ENCODE measurements at regions not wholly inside any gene's neighbourhood (a gene's known extent, or its start where the extent isn't known, plus 50 kb on each side); places are given as distances from the start of the nearest gene placed in this dataset.
A peak's percentile ranks its signal among the peaks of the same experiment; 100 is the strongest.

- H4K8ac ChIP-seq (ENCODE audit: extremely low read depth, insufficient read depth, low read length), result no peak overlapping the region
- WGBS, 2 experiments (ENCODE audit: extremely low coverage in 1 of 2, insufficient coverage in 1 of 2, insufficient read length in 1 of 2, insufficient replicate concordance in 2 of 2, low coverage in 1 of 2, low lambda C conversion rate in 2 of 2, missing lambda C conversion rate in 1 of 2), result 98% methylated on average over 2 of the region's 2 CpGs; no CpG with 5 or more reads in 1 of the 2 experiments
Observed at GRCh38 chr12:73817161-73817560, 720.5 kb upstream of the ATXN7L3B start.

More at GRCh38 chr12:73817161-73817560, 720.5 kb upstream of the ATXN7L3B start:
- Histone ChIP-seq H4K20me1 (replicated peaks in 1 of 2; ENCODE audit: control insufficient read depth in 1 of 2, insufficient read depth in 2 of 2, low read length in 2 of 2) (no peaks in the 10 kb centered on the region), H3K27ac (ENCODE audit: low read depth, low read length) (no peak overlapping the region), H3K18ac (ENCODE audit: extremely low read depth, low read length) (no peak overlapping the region), H3K36me3 (ENCODE audit: control insufficient read depth in 2 of 4, insufficient read depth in 4 of 4, low read length in 3 of 4) (no peaks in the 10 kb centered on the region), H3K9me3 (ENCODE audit: insufficient read depth in 2 of 2, low read depth in 1 of 2, low read length in 1 of 2) (peaks cover 0 to 10% of the 10 kb centered on the region in 2 experiments; a peak in 1 of 4 replicates), H3K79me2 (ENCODE audit: control insufficient read depth in 1 of 2, insufficient read depth in 2 of 2, low read length in 2 of 2) (no peaks in the 10 kb centered on the region), H2BK12ac (ENCODE audit: low read depth, low read length) (no peak overlapping the region), H2BK15ac (ENCODE audit: low read length) (no peak overlapping the region), H3K56ac (replicated peaks; ENCODE audit: insufficient read length, low read depth, low read length) (no peak overlapping the region), H2AFZ (ENCODE audit: low read length) (no peak overlapping the region), H4K5ac (ENCODE audit: insufficient read length, low read depth, low read length) (no peak overlapping the region), H4K91ac (replicated peaks; ENCODE audit: insufficient read length, low read length) (no peak overlapping the region), H3K23me2 (ENCODE audit: low read depth, low read length) (no peaks in the 10 kb centered on the region; the same call in 1 of the 2 replicates), H3K4me1 (replicated peaks in 1 of 4; ENCODE audit: control insufficient read depth in 3 of 4, insufficient read depth in 4 of 4, low read length in 3 of 4) (no peaks in the 10 kb centered on the region), H2AK5ac (ENCODE audit: low read depth, low read length) (no peak overlapping the region), H3K9ac (replicated peaks in 1 of 4; ENCODE audit: extremely low read depth in 1 of 4, low read depth in 3 of 4, low read length in 3 of 4) (no peak overlapping the region), H2BK5ac (ENCODE audit: low read depth, low read length) (no peak overlapping the region), H3K27me3 (replicated peaks in 1 of 4; ENCODE audit: control insufficient read depth in 3 of 4, extremely low read depth in 1 of 4, insufficient read depth in 3 of 4, low read length in 3 of 4) (no peaks in the 10 kb centered on the region), H2BK20ac (ENCODE audit: low read length) (no peak overlapping the region), H3K14ac (ENCODE audit: insufficient read length) (no peak overlapping the region), H3K4me2 (ENCODE audit: insufficient read depth in 1 of 2, low read depth in 2 of 2, low read length in 2 of 2) (no peak overlapping the region), H3K23ac (ENCODE audit: insufficient read length) (no peak overlapping the region), H2BK120ac (replicated peaks; ENCODE audit: low read depth, low read length) (no peak overlapping the region), H3K4ac (replicated peaks; ENCODE audit: insufficient read length, low read depth, low read length) (no peak overlapping the region), H3K4me3 (ENCODE audit: extremely low read depth in 1 of 4, insufficient read depth in 2 of 4, low read depth in 3 of 4, low read length in 4 of 4) (no peak overlapping the region), H3K79me1 (ENCODE audit: low read depth, low read length) (no peaks in the 10 kb centered on the region)
- FAIRE-seq (no peak), DNase-seq (ENCODE audit: low read depth in 1 of 2, low spot score in 2 of 2) (no peak)
- TF ChIP-seq NRF1 (IDR thresholded peaks at IDR 0.05; ENCODE audit: low read depth, low read length), result no peak
- peak; percentile 9; the same call in 1 of the 2 replicates for TF ChIP-seq CEBPB (IDR thresholded peaks at IDR 0.05; ENCODE audit: low read depth, low read length)
- no peak for TF ChIP-seq KDM1A (IDR thresholded peaks at IDR 0.05; ENCODE audit: borderline replicate concordance, low read length)
- ChIA-PET CTCF (ENCODE audit: partially characterized antibody) (no interaction called here), POLR2A (ENCODE audit: partially characterized antibody) (no interaction called here)

All from H1 (cell line).